ENCODE measurements at regions not wholly inside any gene's neighbourhood (a gene's known extent, or its start where the extent isn't known, plus 50 kb on each side); places are given as distances from the start of the nearest gene placed in this dataset.

- no peak overlapping the region for H3K27ac Mint-ChIP-seq
- DNase-seq (ENCODE audit: low spot score in 2 of 2), result no peak
- H3K9me3 Mint-ChIP-seq, result peaks cover 16 to 20% of the 10 kb centered on the region in 2 donors
- no peaks in the 10 kb centered on the region for H3K36me3 Mint-ChIP-seq
- ATAC-seq, result no peak
Measured at GRCh38 chr16:51567911-51568310, 416.8 kb upstream of the SALL1 start.

DNA sequence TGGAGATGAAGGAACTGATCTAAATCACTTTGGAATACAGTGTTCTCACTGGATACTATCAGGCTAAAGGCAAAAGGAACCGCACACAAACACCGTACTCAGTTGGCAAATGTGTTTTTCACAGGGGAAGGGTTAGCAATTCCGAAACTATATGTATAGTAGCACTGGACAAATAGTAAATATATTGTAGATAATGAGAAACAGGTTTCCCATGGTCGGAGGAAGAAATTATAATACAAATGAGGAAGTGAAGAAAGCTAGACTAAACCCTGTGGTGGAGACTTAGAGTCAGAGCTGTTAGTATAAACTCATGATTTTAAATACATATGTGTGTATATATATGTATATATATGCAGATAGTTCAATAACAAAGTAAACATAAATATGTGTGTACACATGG lies 414.1 kb upstream of the SALL1 start:
- no peaks in the 10 kb centered on the region for H3K36me3 Mint-ChIP-seq
- ATAC-seq (no peak), DNase-seq (ENCODE audit: low spot score in 2 of 2) (no peak)
- peaks cover 10 to 20% of the 10 kb centered on the region in 2 donors for H3K9me3 Mint-ChIP-seq
- H3K27ac Mint-ChIP-seq, result no peak overlapping the region

DNA sequence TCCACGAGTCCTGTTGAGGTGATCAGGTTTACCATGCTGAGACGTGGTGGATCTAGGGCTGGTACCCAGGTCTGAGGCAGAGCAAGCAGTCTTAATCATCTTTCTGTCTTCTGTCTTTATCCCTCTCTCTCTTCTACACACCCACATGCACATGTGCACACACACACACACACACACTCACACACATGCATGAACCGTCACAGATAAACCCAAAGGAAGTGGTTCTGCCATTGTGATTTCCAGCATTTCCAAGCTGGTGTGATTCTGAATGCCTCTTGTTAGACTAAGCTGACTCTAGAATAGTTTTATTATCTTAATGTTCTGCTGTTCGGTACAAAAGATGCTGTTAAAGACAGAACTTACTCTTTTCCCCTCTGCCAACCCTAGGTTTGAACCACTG lies 411.8 kb upstream of the SALL1 start:
- DNase-seq (ENCODE audit: low spot score in 2 of 2) (no peak), ATAC-seq (no peak)
- no peaks in the 10 kb centered on the region for H3K36me3 Mint-ChIP-seq
- no peak overlapping the region for H3K27ac Mint-ChIP-seq
- peaks cover 19 to 22% of the 10 kb centered on the region in 2 donors for H3K9me3 Mint-ChIP-seq

GRCh38 chr16:51559901-51560300 lies 408.8 kb upstream of the SALL1 start:
- no peak for ATAC-seq
- Mint-ChIP-seq H3K27ac (no peak overlapping the region), H3K9me3 (peaks cover 18 to 21% of the 10 kb centered on the region in 2 donors), H3K36me3 (no peaks in the 10 kb centered on the region)
- DNase-seq (ENCODE audit: low spot score in 2 of 2), result no peak

DNA sequence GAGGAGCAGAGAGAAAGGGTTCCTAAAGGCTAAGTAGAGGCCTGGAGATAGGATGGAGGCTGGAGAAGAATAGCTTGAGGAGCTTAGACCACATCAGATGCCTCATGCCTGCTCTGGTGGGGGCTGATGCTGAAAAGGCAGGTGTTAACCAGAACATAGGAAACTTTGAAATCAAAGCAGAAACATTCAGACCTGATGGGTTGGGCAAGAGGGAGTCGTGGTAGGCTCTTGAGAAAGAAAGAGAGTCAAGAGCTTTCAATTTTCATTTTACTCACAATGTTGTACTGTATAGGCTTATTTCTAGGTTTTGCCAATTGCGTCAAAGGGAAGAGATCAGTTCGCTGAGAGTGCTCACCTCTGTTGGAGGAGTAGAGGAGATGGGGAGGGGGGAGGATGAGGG lies 406.6 kb upstream of the SALL1 start:
- H3K36me3 Mint-ChIP-seq, result no peaks in the 10 kb centered on the region
- peaks cover 21 to 22% of the 10 kb centered on the region in 2 donors for H3K9me3 Mint-ChIP-seq
- no peak overlapping the region for H3K27ac Mint-ChIP-seq
- DNase-seq (ENCODE audit: low spot score in 2 of 2), result no peak
- ATAC-seq, result no peak

DNA sequence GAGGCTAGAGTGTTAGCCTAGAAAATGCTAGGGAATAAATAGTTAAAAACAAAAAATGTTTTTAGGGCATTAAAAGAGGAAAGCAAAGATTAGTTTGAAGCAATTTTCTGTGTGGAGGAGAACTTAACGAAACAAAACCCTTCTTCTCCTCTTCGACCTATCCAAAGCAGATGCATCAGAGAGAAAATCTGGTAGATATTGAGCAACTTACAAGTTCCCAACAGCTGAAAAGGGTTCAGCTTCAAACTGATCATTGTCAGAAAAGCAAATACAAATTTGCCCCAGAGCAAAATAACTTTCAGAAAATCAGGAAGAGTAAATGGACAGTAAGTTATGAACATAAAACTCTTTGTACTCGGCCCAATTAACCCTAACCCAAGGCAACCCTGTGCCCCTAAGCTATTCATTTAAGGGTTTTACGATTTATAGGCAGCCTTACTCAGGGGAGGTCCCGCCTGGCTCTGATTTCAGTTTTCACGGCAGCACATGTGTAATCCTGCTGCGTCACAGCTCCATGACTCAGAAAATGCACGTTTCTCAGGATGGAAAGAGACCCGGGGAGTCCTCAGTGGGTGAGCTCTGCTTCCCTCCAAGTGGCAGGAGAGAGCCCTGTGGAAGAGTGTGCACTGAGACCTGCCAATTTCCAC lies 405.7 kb upstream of the SALL1 start:
- DNase-seq (ENCODE audit: low spot score in 2 of 2) (no peak), ATAC-seq (no peak)

DNA sequence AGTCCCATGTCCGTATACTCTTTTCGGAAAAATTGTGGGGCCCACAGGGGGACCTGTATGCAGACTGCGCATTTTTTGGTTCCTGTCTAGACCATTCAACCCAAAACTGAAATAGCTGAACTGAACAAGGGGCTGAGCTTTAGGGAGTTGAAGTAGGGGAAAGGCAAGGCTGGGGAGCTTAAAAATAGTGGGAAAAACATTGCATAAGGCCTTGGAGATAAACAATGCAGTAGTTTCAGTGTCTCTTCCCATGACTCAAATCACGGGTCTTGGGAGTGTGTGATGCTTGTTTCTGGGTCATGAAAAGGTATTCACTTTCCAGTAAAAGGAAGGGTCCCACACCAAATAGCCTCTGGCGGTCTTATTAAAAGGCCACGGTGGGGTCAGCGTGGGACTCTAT lies 402.8 kb upstream of the SALL1 start:
- Mint-ChIP-seq H3K9me3 (peaks cover 21 to 24% of the 10 kb centered on the region in 2 donors), H3K27ac (peak overlapping the region in 1 of 2 donors; percentile 20), H3K36me3 (no peaks in the 10 kb centered on the region)
- ATAC-seq, result no peak
- no peak for DNase-seq (ENCODE audit: low spot score in 2 of 2)

More for the DNA sequence above, 405.7 kb upstream of the SALL1 start:
- peaks cover 19 to 21% of the 10 kb centered on the region in 2 donors for H3K9me3 Mint-ChIP-seq
- H3K36me3 Mint-ChIP-seq, result no peaks in the 10 kb centered on the region
- H3K27ac Mint-ChIP-seq, result no peak overlapping the region

DNA sequence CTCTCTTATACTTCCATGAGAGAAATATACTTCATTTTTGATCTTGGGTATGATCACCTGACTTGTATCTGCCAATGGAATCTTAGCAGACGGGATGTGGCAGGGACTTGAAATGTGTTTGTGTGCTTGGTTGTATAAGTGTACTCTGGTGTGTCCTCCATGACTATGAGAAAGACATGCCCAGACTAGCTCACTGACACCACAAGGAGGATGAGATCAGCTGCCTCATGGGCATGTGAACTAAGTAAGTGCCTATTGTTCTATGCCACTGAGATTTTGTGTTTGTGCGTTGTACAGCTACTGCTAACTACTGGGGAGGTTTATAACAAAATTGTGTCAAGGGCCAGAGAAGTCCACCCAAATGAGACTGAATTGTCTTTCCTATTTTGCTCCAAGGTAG lies 402.2 kb upstream of the SALL1 start:
- H3K9me3 Mint-ChIP-seq, result peaks cover 18 to 27% of the 10 kb centered on the region in 2 donors

GRCh38 chr16:51550800-51551347 lies 399.8 kb upstream of the SALL1 start:
- DNase-seq (ENCODE audit: low spot score in 2 of 2), result no peak
- Mint-ChIP-seq H3K27ac (no peak overlapping the region), H3K9me3 (peaks cover 9 to 18% of the 10 kb centered on the region in 2 donors), H3K36me3 (no peaks in the 10 kb centered on the region)
- no peak for ATAC-seq

More for the DNA sequence above, 402.2 kb upstream of the SALL1 start:
- no peak overlapping the region for H3K27ac Mint-ChIP-seq
- ATAC-seq (no peak), DNase-seq (ENCODE audit: low spot score in 2 of 2) (no peak)
- no peaks in the 10 kb centered on the region for H3K36me3 Mint-ChIP-seq

DNA sequence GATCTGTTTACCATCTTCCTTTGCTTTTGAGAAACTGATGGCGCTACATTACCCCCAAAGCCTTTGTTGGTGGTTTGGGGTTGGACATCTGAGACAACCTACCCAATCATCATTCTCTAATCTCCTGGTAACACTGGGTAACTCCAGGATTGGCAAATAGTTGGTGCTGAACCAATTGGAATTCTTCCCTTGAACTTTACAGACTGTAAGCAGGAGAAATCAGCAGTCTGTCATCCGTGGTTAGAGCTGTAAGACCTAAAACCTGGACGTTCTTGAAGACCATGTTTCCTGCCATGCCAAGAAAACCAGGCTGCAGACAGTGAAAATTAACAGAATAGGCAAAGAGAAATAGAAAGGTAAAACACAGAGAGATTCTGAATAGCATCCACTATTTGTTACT lies 398.8 kb upstream of the SALL1 start:
- Mint-ChIP-seq H3K9me3 (peaks cover 9 to 18% of the 10 kb centered on the region in 2 donors), H3K36me3 (no peaks in the 10 kb centered on the region), H3K27ac (no peak overlapping the region)
- DNase-seq (ENCODE audit: low spot score in 2 of 2) (no peak), ATAC-seq (no peak)

- H3K27ac Mint-ChIP-seq, result no peak overlapping the region
- no peak for ATAC-seq
- H3K36me3 Mint-ChIP-seq, result no peaks in the 10 kb centered on the region
- peaks cover 7 to 14% of the 10 kb centered on the region in 2 donors for H3K9me3 Mint-ChIP-seq
- no peak for DNase-seq (ENCODE audit: low spot score in 2 of 2)
Measured at GRCh38 chr16:51545951-51546350, 394.9 kb upstream of the SALL1 start.

- ATAC-seq, result no peak
- Mint-ChIP-seq H3K36me3 (no peaks in the 10 kb centered on the region), H3K27ac (no peak overlapping the region), H3K9me3 (peaks cover 7 to 14% of the 10 kb centered on the region in 2 donors)
- DNase-seq (ENCODE audit: low spot score in 2 of 2), result no peak
Measured at GRCh38 chr16:51544851-51545467, 393.9 kb upstream of the SALL1 start.

GRCh38 chr16:51543971-51544370 lies 392.9 kb upstream of the SALL1 start:
- H3K9me3 Mint-ChIP-seq, result peaks cover 4 to 10% of the 10 kb centered on the region in 2 donors
- DNase-seq (ENCODE audit: low spot score in 2 of 2) (no peak), ATAC-seq (no peak)
- no peak overlapping the region for H3K27ac Mint-ChIP-seq
- no peaks in the 10 kb centered on the region for H3K36me3 Mint-ChIP-seq

- peaks cover 4 to 6% of the 10 kb centered on the region in 2 donors for H3K9me3 Mint-ChIP-seq
- H3K36me3 Mint-ChIP-seq, result no peaks in the 10 kb centered on the region
- no peak for DNase-seq (ENCODE audit: low spot score in 2 of 2)
- no peak overlapping the region for H3K27ac Mint-ChIP-seq
- no peak for ATAC-seq
Measured at GRCh38 chr16:51542981-51543815, 392.1 kb upstream of the SALL1 start.

DNA sequence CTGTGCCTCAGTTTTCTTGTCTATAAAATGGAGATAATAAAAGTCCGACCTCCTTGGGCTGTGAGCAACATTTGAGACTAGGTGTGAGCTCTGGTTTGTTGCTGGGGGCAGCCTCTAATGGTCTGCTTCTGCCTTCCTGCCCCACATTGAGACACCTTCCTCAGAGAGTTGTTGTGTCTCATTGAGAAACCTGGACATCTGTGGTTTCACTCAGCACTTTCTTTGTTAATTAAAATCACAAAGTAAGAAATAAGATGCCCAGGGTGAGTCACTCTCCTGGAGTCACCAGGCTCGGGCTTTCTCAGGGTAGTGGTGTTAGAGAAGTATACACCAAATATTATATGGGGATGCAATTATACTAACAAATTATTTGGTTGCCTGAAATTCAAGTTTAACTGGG lies 389.2 kb upstream of the SALL1 start:
- peaks cover 8 to 11% of the 10 kb centered on the region in 2 donors for H3K9me3 Mint-ChIP-seq
- no peak for DNase-seq (ENCODE audit: low spot score in 2 of 2)
- H3K36me3 Mint-ChIP-seq, result no peaks in the 10 kb centered on the region
- ATAC-seq, result no peak
- H3K27ac Mint-ChIP-seq, result no peak overlapping the region

GRCh38 chr16:51538707-51539498 lies 387.8 kb upstream of the SALL1 start:
- H3K27ac Mint-ChIP-seq, result no peak overlapping the region
- ATAC-seq (no peak), DNase-seq (ENCODE audit: low spot score in 2 of 2) (no peak)

More at GRCh38 chr16:51538707-51539498, 387.8 kb upstream of the SALL1 start:
- Mint-ChIP-seq H3K36me3 (no peaks in the 10 kb centered on the region), H3K9me3 (peaks cover 11% of the 10 kb centered on the region in 2 donors)

Measured in activated naive CD4-positive, alpha-beta T cell treated with anti-CD3 and anti-CD28 coated beads, Interleukin-2, amount 50 U/mL, for 72 hours (primary cell).